ENCODE measurements at regions not wholly inside any gene's neighbourhood (a gene's known extent, or its start where the extent isn't known, plus 50 kb on each side); places are given as distances from the start of the nearest gene placed in this dataset.
"Not testable (repeated sequence)": the region's sequence is repeated elsewhere in the genome, so short reads cannot be mapped to it uniquely, and the experiment has no call there.

GRCh38 chr1:95876276-95876675 lies 642.3 kb downstream of the RWDD3 start:
- no peak for DNase-seq (ENCODE audit: low spot score)
- no peak overlapping the region for H3K27ac ChIP-seq
- TF ChIP-seq CTCF (IDR thresholded peaks at IDR 0.05): no peak
- no peak overlapping the region for H3K4me3 ChIP-seq

GRCh38 chr1:95879498-95880050 lies 645.6 kb downstream of the RWDD3 start:
- Histone ChIP-seq H3K27ac (no peak overlapping the region), H3K4me3 (no peak overlapping the region)
- TF ChIP-seq CTCF (IDR thresholded peaks at IDR 0.05): no peak
- DNase-seq (ENCODE audit: low spot score): no peak

GRCh38 chr1:95888941-95889390 lies 655.0 kb downstream of the RWDD3 start:
- TF ChIP-seq CTCF (IDR thresholded peaks at IDR 0.05): no peak
- Histone ChIP-seq H3K4me3 (peak overlapping the region; percentile 40), H3K27ac (no peak overlapping the region)
- DNase-seq (ENCODE audit: low spot score): no peak

GRCh38 chr1:95889400-95889799 lies 655.4 kb downstream of the RWDD3 start:
- Histone ChIP-seq H3K4me3 (peak overlapping the region; percentile 40), H3K27ac (no peak overlapping the region)
- TF ChIP-seq CTCF (IDR thresholded peaks at IDR 0.05): no peak
- no peak for DNase-seq (ENCODE audit: low spot score)

- Histone ChIP-seq H3K27ac (no peak overlapping the region), H3K4me3 (no peak overlapping the region)
- no peak for DNase-seq (ENCODE audit: low spot score)
- no peak for TF ChIP-seq CTCF (IDR thresholded peaks at IDR 0.05)
Measured at GRCh38 chr1:95893921-95894320, 659.9 kb downstream of the RWDD3 start.

- Histone ChIP-seq H3K27ac (no peak overlapping the region), H3K4me3 (no peak overlapping the region)
- no peak for DNase-seq (ENCODE audit: low spot score)
- no peak for TF ChIP-seq CTCF (IDR thresholded peaks at IDR 0.05)
Measured at GRCh38 chr1:95903060-95903459, 669.0 kb downstream of the RWDD3 start.

- no peak for TF ChIP-seq CTCF (IDR thresholded peaks at IDR 0.05)
- no peak overlapping the region for H3K27ac ChIP-seq
- H3K4me3 ChIP-seq: no peak overlapping the region
- no peak for DNase-seq (ENCODE audit: low spot score)
Measured at GRCh38 chr1:95905818-95906395, 671.9 kb downstream of the RWDD3 start.

- H3K27ac ChIP-seq; H3K4me3 ChIP-seq; DNase-seq (ENCODE audit: low spot score): not testable (repeated sequence)
Measured at GRCh38 chr1:95911739-95912138, 677.7 kb downstream of the RWDD3 start.
